Middle frontal gyrus (tissue), 1 donor: ENCODE measurements at regions not wholly inside any gene's neighbourhood (a gene's known extent, or its start where the extent isn't known, plus 50 kb on each side); places are given as distances from the start of the nearest gene placed in this dataset.

ENCODE experiments used
- DNase-seq: peaks from one replicate; pipeline ENCODE4 v3.0.0-alpha.2; 2015; ENCODE audit warnings: low spot score; ENCODE audit errors: extremely low spot score

- no peak for DNase-seq
These were observed 417.0 kb downstream of the TYW1 start for GRCh38 chr7:67413670-67414069.

GRCh38 chr7:67414858-67415257, 418.2 kb downstream of the TYW1 start:
- no peak for DNase-seq

GRCh38 chr7:67422601-67423000, 426.0 kb downstream of the TYW1 start:
- no peak for DNase-seq

GRCh38 chr7:67423065-67423464, 426.4 kb downstream of the TYW1 start:
- DNase-seq: no peak

- no peak for DNase-seq
These were observed 430.0 kb downstream of the TYW1 start for GRCh38 chr7:67426654-67427053.

GRCh38 chr7:67429735-67430134, 433.1 kb downstream of the TYW1 start:
- no peak for DNase-seq

GRCh38 chr7:67432536-67433234, 436.1 kb downstream of the TYW1 start:
- no peak for DNase-seq

- no peak for DNase-seq
These were observed 439.4 kb downstream of the TYW1 start for GRCh38 chr7:67435894-67436535.

GRCh38 chr7:67438198-67438882, 441.7 kb downstream of the TYW1 start:
- no peak for DNase-seq

GRCh38 chr7:67438913-67439505, 442.4 kb downstream of the TYW1 start:
- DNase-seq: no peak

- no peak for DNase-seq
These were observed 443.7 kb downstream of the TYW1 start for GRCh38 chr7:67440321-67440720.

GRCh38 chr7:67445728-67446127, 449.1 kb downstream of the TYW1 start:
- DNase-seq: no peak

- no peak for DNase-seq
These were observed 450.7 kb downstream of the TYW1 start for GRCh38 chr7:67447297-67447696.

GRCh38 chr7:67448271-67448670, 451.6 kb downstream of the TYW1 start:
- DNase-seq: no peak

- DNase-seq: no peak
These were observed 453.5 kb downstream of the TYW1 start for GRCh38 chr7:67450171-67450570.

- no peak for DNase-seq
These were observed 454.7 kb downstream of the TYW1 start for GRCh38 chr7:67451306-67451705.

- DNase-seq: no peak
These were observed 455.9 kb downstream of the TYW1 start for GRCh38 chr7:67452516-67453026.

- no peak for DNase-seq
These were observed 457.1 kb downstream of the TYW1 start for GRCh38 chr7:67453580-67454380.

GRCh38 chr7:67455508-67455907, 458.9 kb downstream of the TYW1 start:
- no peak for DNase-seq

- no peak for DNase-seq
These were observed 466.2 kb downstream of the TYW1 start for GRCh38 chr7:67462781-67463191.

- no peak for DNase-seq
These were observed 466.7 kb downstream of the TYW1 start for GRCh38 chr7:67463316-67463715.
